Osteocyte (in vitro differentiated cells): ENCODE measurements at regions not wholly inside any gene's neighbourhood (a gene's known extent, or its start where the extent isn't known, plus 50 kb on each side); places are given as distances from the start of the nearest gene placed in this dataset.

ENCODE experiments used
- DNase-seq: peaks from one replicate; pipeline ENCODE4 v3.0.0; 2021; ENCODE audit warnings: mixed read lengths; ENCODE audit not compliant: unreplicated experiment; ENCODE audit errors: extremely low spot score
- H3K27ac Mint-ChIP-seq: one replicate; pipeline ENCODE4 v1.8.0; 2021; ENCODE audit warnings: mild to moderate bottlenecking, mixed read lengths; ENCODE audit not compliant: unreplicated experiment
- H3K27me3 Mint-ChIP-seq: one replicate; pipeline ENCODE4 v1.8.0; 2021; ENCODE audit warnings: mixed read lengths; ENCODE audit not compliant: unreplicated experiment
- H3K36me3 Mint-ChIP-seq: one replicate; pipeline ENCODE4 v1.8.0; 2021; ENCODE audit warnings: mixed read lengths; ENCODE audit not compliant: unreplicated experiment
- H3K4me1 Mint-ChIP-seq: one replicate; pipeline ENCODE4 v1.8.0; 2021; ENCODE audit warnings: mixed read lengths; ENCODE audit not compliant: unreplicated experiment
- H3K4me3 Mint-ChIP-seq: one replicate; pipeline ENCODE4 v1.8.0; 2021; ENCODE audit warnings: mild to moderate bottlenecking, moderate library complexity, mixed read lengths; ENCODE audit not compliant: unreplicated experiment
- H3K9me3 Mint-ChIP-seq: one replicate; pipeline ENCODE4 v1.8.0; 2021; ENCODE audit warnings: mixed read lengths; ENCODE audit not compliant: unreplicated experiment
- TF ChIP-seq, protein P1 (sequence below): fragments of 200-600 bp; sonication (generic); IDR thresholded peaks from 2 replicates; pipeline ENCODE4 v1.5.0; 2021; ENCODE audit warnings: antibody characterized with exemption, mild to moderate bottlenecking, moderate library complexity

DNA sequence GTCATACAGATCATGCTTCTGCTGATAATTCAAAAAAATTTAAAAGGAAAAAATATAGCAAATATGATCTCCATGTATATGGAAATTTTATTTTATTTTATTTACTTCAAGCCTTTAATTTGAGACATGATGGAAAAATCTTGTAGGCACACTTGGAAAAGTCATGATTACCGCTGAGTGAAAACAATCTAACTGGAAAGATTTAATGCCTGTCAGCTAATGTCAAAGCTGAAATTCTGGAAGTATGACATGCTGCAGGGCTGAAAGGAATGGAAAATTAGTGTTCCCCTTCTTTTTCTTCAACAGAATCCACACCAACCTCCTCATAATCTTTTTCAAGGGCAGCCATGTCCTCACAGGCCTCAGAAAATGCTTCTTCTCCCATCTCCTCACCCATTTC is 58.2 kb downstream of the RPRM start:
- no peak overlapping the region for H3K27ac Mint-ChIP-seq
- H3K27me3 Mint-ChIP-seq = no peaks in the 10 kb centered on the region
- no peaks in the 10 kb centered on the region for H3K9me3 Mint-ChIP-seq

DNA sequence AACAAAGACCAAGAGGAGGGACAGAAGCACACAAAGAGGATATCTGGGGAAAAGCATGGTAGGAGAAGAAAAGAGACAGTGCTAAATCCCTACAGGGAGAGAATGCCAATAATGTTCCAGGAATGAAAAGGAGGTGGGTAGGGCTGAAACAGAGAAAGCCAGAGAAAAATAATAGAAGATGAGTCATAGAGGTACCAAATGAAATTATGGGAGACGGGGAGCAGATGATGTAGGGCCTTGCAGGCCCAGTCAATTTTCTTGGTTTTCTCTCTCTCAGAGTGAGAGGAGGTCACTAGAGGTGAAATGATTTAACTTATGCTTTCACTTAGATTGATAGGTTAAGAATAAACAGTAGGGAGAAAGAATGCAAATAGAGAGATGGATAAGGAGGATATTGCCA is 61.5 kb downstream of the RPRM start:
- H3K9me3 Mint-ChIP-seq = no peaks in the 10 kb centered on the region
- no peaks in the 10 kb centered on the region for H3K4me1 Mint-ChIP-seq
- no peaks in the 10 kb centered on the region for H3K36me3 Mint-ChIP-seq
- H3K4me3 Mint-ChIP-seq = no peak overlapping the region
- H3K27ac Mint-ChIP-seq = no peak overlapping the region
- TF ChIP-seq, protein P1, sequence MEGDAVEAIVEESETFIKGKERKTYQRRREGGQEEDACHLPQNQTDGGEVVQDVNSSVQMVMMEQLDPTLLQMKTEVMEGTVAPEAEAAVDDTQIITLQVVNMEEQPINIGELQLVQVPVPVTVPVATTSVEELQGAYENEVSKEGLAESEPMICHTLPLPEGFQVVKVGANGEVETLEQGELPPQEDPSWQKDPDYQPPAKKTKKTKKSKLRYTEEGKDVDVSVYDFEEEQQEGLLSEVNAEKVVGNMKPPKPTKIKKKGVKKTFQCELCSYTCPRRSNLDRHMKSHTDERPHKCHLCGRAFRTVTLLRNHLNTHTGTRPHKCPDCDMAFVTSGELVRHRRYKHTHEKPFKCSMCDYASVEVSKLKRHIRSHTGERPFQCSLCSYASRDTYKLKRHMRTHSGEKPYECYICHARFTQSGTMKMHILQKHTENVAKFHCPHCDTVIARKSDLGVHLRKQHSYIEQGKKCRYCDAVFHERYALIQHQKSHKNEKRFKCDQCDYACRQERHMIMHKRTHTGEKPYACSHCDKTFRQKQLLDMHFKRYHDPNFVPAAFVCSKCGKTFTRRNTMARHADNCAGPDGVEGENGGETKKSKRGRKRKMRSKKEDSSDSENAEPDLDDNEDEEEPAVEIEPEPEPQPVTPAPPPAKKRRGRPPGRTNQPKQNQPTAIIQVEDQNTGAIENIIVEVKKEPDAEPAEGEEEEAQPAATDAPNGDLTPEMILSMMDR = no peak
- H3K27me3 Mint-ChIP-seq = no peaks in the 10 kb centered on the region
- DNase-seq = no peak

More for the DNA sequence above, 58.2 kb downstream of the RPRM start:
- Mint-ChIP-seq H3K4me1 (no peaks in the 10 kb centered on the region), H3K4me3 (no peak overlapping the region), H3K36me3 (no peaks in the 10 kb centered on the region)
- TF ChIP-seq, protein P1 = no peak
- no peak for DNase-seq

DNA sequence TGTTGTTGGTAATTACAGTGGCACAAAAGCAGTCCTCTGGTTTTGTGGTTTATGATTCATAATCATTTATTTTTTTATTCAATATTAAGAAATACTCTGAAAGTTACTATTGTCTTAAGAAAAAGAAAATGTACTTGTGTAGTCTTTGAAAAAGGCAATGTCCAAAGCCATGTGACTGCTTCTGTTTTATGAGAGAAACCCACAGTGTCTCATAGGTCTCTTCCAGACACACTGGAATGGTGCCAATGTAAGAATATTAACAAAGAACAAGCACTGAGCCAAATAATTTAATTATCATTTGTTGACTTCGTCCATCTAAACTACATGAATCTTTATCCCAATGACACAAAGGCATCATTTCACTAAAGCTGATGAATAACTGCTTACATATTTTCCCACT is 62.5 kb downstream of the RPRM start:
- no peaks in the 10 kb centered on the region for H3K36me3 Mint-ChIP-seq
- no peak overlapping the region for H3K4me3 Mint-ChIP-seq

DNA sequence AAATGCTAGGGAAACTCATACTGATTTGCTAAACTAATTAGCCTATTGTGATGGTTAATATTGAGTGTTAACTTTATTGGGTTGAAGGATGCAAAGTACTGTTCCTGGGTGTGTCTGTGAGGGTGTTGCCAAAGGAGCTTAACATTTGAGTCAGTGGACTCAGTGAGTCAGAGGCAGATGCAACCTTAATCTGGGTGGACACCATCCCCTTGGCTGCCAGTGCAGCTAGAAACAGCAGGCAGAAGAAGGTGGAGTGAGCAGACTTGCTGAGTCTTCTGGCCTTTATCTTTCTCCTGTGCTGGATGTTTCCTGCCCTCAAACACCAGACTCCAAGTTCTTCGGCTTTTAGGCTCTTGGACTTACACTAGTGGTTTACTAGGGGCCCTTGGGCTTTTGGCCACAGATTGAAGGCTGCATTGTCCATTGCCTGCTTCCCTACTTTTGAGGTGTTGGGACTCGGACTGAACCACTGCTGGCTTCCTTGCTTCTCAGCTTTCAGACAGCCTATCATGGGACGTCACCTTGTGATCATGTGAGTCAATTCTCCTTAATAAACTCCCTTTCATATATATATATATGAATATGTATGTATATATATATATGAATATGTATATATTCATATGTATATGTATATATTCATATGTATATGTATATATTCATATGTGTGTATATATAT is 69.7 kb downstream of the RPRM start:
- no peaks in the 10 kb centered on the region for H3K9me3 Mint-ChIP-seq
- H3K36me3 Mint-ChIP-seq = no peaks in the 10 kb centered on the region
- H3K27ac Mint-ChIP-seq = no peak overlapping the region
- no peak overlapping the region for H3K4me3 Mint-ChIP-seq
- TF ChIP-seq, protein P1 = no peak
- no peaks in the 10 kb centered on the region for H3K4me1 Mint-ChIP-seq
- DNase-seq = no peak
- H3K27me3 Mint-ChIP-seq = no peaks in the 10 kb centered on the region

More for the DNA sequence above, 62.5 kb downstream of the RPRM start:
- H3K27ac Mint-ChIP-seq = no peak overlapping the region
- no peaks in the 10 kb centered on the region for H3K9me3 Mint-ChIP-seq
- TF ChIP-seq, protein P1 = no peak
- no peak for DNase-seq
- no peaks in the 10 kb centered on the region for H3K4me1 Mint-ChIP-seq
- no peaks in the 10 kb centered on the region for H3K27me3 Mint-ChIP-seq

DNA sequence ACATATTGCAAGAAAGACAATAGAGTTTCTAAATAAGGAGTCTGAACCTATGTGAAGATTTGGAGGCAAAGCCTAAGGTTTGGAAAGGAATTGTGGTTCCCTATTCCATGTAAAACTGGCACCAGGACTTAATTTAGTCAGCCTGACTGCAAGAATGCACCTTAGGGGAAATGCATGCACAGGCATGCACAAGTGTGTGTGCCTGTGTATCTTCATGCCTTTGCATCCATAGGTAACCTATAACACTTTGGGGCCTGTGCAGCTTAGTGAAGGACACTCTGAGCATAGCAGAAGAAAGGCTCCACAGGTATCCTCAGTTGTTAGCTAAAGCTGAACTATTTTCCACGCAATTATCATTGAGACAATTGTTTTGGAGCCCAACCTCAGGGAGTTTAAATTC is 73.4 kb downstream of the RPRM start:
- no peak overlapping the region for H3K27ac Mint-ChIP-seq
- no peaks in the 10 kb centered on the region for H3K36me3 Mint-ChIP-seq
- no peaks in the 10 kb centered on the region for H3K27me3 Mint-ChIP-seq
- no peaks in the 10 kb centered on the region for H3K4me1 Mint-ChIP-seq
- no peak overlapping the region for H3K4me3 Mint-ChIP-seq
- DNase-seq = no peak
- H3K9me3 Mint-ChIP-seq = no peaks in the 10 kb centered on the region
- TF ChIP-seq, protein P1 = no peak
